Coronary artery (tissue), 2 donors: ENCODE measurements at regions not wholly inside any gene's neighbourhood (a gene's known extent, or its start where the extent isn't known, plus 50 kb on each side); places are given as distances from the start of the nearest gene placed in this dataset.

Experiments used
- DNase-seq: peaks from one replicate; pipeline ENCODE4 v3.0.0-alpha.2; 2017; ENCODE audit warnings: low spot score
- H3K27ac ChIP-seq, 2 donors: fragments of 200-600 bp; sonication (generic); one replicate each; pipeline ENCODE4 v1.5.1; 2016 to 2019
- H3K4me3 ChIP-seq: fragments of 200-600 bp; sonication (generic); 2 replicates; pipeline ENCODE4 v1.5.1; 2016; ENCODE audit warnings: mild to moderate bottlenecking, moderate library complexity
- CTCF ChIP-seq: fragments of 200-600 bp; sonication (generic); IDR thresholded peaks from one replicate; pipeline ENCODE4 v1.5.1; 2019; ENCODE audit warnings: antibody characterized with exemption

- H3K27ac ChIP-seq = no peak overlapping the region
- TF ChIP-seq CTCF = no peak
- H3K4me3 ChIP-seq = no peak overlapping the region
- DNase-seq = no peak
These were observed 252.1 kb downstream of the COL12A1 start for GRCh38 chr6:74953708-74954107.

GRCh38 chr6:74946961-74947360 lies 258.9 kb downstream of the COL12A1 start:
- no peak for TF ChIP-seq CTCF
- H3K4me3 ChIP-seq = no peak overlapping the region
- no peak overlapping the region for H3K27ac ChIP-seq
- no peak for DNase-seq

GRCh38 chr6:74942130-74942529 lies 263.7 kb downstream of the COL12A1 start:
- no peak overlapping the region for H3K4me3 ChIP-seq
- TF ChIP-seq CTCF = no peak
- no peak overlapping the region for H3K27ac ChIP-seq
- DNase-seq = no peak

- no peak for TF ChIP-seq CTCF
- Histone ChIP-seq H3K4me3 (no peak overlapping the region), H3K27ac (no peak overlapping the region)
- DNase-seq = no peak
These were observed 264.4 kb downstream of the COL12A1 start for GRCh38 chr6:74941424-74941823.

GRCh38 chr6:74939721-74940620 lies 265.9 kb downstream of the COL12A1 start:
- DNase-seq = no peak
- H3K4me3 ChIP-seq = no peak overlapping the region
- TF ChIP-seq CTCF = no peak
- H3K27ac ChIP-seq = no peak overlapping the region

- Histone ChIP-seq H3K4me3 (no peak overlapping the region), H3K27ac (no peak overlapping the region)
- DNase-seq = no peak
- TF ChIP-seq CTCF = no peak
These were observed 266.6 kb downstream of the COL12A1 start for GRCh38 chr6:74939151-74939708.

- H3K27ac ChIP-seq = no peak overlapping the region
- H3K4me3 ChIP-seq = no peak overlapping the region
- no peak for TF ChIP-seq CTCF
- no peak for DNase-seq
These were observed 267.9 kb downstream of the COL12A1 start for GRCh38 chr6:74937936-74938335.
